Sigmoid colon (tissue), 6 donors: ENCODE measurements at regions not wholly inside any gene's neighbourhood (a gene's known extent, or its start where the extent isn't known, plus 50 kb on each side); places are given as distances from the start of the nearest gene placed in this dataset.

Source experiments
- DNase-seq: peaks from one replicate; pipeline ENCODE4 v3.0.0-alpha.2; 2019
- H3K27ac ChIP-seq, 4 donors: fragments of 200-600 bp; sonication (generic); one replicate each; pipeline ENCODE4 v1.5.1; 2016 to 2019; ENCODE audit warnings: mild to moderate bottlenecking in 1 of 4
- H3K27me3 ChIP-seq, 3 donors: fragments of 200-600 bp; sonication (generic); one replicate each; pipeline ENCODE4 v1.5.1; 2019; ENCODE audit warnings: mild to moderate bottlenecking in 1 of 3
- H3K36me3 ChIP-seq, 4 donors: fragments of 200-600 bp; sonication (generic); one replicate each; pipeline ENCODE4 v1.5.1; 2016 to 2019
- H3K4me1 ChIP-seq, 4 donors: fragments of 200-600 bp; sonication (generic); one replicate each; pipeline ENCODE4 v1.5.1; 2017 to 2019
- H3K4me3 ChIP-seq, 4 donors: fragments of 200-600 bp; sonication (generic); one replicate each; pipeline ENCODE4 v1.5.1; 2017 to 2019; ENCODE audit warnings: mild to moderate bottlenecking in 2 of 4, moderate library complexity in 1 of 4
- H3K9me3 ChIP-seq, 4 donors: fragments of 200-600 bp in 3 of 4; sonication (generic) in 3 of 4; one replicate each; pipeline versions ENCODE4 v1.5.1 to v1.6.1; 2013 to 2019
- EP300 ChIP-seq, 4 donors: sonication (generic); formaldehyde crosslinking; IDR thresholded peaks; one replicate each; pipeline ENCODE4 v1.6.1; 2017; ENCODE audit warnings: antibody characterized with exemption in 4 of 4
- POLR2A ChIP-seq, 2 donors: fragments of 450-650 bp; IDR thresholded peaks; one replicate each; pipeline ENCODE4 v1.6.1; 2016; ENCODE audit warnings: antibody characterized with exemption in 2 of 2, mild to moderate bottlenecking in 2 of 2, moderate library complexity in 2 of 2
- POLR2AphosphoS5 ChIP-seq, 4 donors: sonication (generic); formaldehyde crosslinking; IDR thresholded peaks; one replicate each; pipeline ENCODE4 v1.6.1; 2017; ENCODE audit warnings: antibody characterized with exemption in 4 of 4
- WGBS, 2 donors: extraction: QIAGEN DNeasy Blood & Tissue Kit; methylation state at CpG; one replicate each; pipeline ENCODE4 v1.1.7; 2013; 5-methylcytosine and 5-hydroxymethylcytosine counted together
- intact Hi-C: fragments of 100-400 bp; cut with DNase I; formaldehyde crosslinking; loops from one replicate; pipeline ENCODE4 v1.15.1; 2023
- TF ChIP-seq, protein P1 (sequence below), 4 experiments: fragments of 450-650 bp in 3 of 4; fragments of 200-600 bp in 1 of 4; IDR thresholded peaks; one replicate each; pipeline ENCODE4 v1.5.1; 2016 to 2019; ENCODE audit warnings: antibody characterized with exemption in 4 of 4, mild to moderate bottlenecking in 3 of 4, moderate library complexity in 2 of 4
- donor health status: healthy with polysubstance abuse.
- donor health status: healthy.

DNA sequence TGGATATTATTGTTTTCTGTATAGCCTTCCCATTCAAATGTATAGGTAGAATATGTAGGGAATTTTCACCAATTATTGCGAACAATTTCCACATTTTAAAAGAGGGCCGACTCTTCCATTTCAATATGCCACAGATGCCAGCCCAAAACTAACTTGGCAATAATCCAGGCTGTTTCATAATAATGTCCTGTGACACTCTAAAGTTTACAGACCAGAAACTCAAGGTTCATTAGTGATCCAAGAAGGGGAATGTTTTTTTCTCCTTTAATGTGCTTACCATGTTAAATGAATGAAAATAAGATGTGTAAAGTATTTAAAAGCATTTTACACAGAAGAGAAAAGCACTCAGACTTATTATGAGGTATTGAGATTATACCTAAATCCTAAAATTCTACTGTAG lies 63.0 kb upstream of the FAM3C start:
- Histone ChIP-seq H3K4me1 (peaks cover 0 to 13% (median 2%) of the 10 kb centered on the region in 4 donors), H3K27me3 (no peaks in the 10 kb centered on the region), H3K36me3 (no peaks in the 10 kb centered on the region), H3K9me3 (no peaks in the 10 kb centered on the region), H3K4me3 (no peak overlapping the region), H3K27ac (no peak overlapping the region)
- whole genome bisulfite sequencing, 2 donors: 85 to 89% methylated on average over 2 of the region's 2 CpGs
- no peak for TF ChIP-seq EP300 (IDR thresholded peaks at IDR 0.05)
- TF ChIP-seq, protein P1, sequence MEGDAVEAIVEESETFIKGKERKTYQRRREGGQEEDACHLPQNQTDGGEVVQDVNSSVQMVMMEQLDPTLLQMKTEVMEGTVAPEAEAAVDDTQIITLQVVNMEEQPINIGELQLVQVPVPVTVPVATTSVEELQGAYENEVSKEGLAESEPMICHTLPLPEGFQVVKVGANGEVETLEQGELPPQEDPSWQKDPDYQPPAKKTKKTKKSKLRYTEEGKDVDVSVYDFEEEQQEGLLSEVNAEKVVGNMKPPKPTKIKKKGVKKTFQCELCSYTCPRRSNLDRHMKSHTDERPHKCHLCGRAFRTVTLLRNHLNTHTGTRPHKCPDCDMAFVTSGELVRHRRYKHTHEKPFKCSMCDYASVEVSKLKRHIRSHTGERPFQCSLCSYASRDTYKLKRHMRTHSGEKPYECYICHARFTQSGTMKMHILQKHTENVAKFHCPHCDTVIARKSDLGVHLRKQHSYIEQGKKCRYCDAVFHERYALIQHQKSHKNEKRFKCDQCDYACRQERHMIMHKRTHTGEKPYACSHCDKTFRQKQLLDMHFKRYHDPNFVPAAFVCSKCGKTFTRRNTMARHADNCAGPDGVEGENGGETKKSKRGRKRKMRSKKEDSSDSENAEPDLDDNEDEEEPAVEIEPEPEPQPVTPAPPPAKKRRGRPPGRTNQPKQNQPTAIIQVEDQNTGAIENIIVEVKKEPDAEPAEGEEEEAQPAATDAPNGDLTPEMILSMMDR (IDR thresholded peaks at IDR 0.05): no peak
- TF ChIP-seq POLR2AphosphoS5 (IDR thresholded peaks at IDR 0.05): no peak
- TF ChIP-seq POLR2A (IDR thresholded peaks at IDR 0.05): no peak
- DNase-seq: no peak
- intact Hi-C loops: no loop called here

DNA sequence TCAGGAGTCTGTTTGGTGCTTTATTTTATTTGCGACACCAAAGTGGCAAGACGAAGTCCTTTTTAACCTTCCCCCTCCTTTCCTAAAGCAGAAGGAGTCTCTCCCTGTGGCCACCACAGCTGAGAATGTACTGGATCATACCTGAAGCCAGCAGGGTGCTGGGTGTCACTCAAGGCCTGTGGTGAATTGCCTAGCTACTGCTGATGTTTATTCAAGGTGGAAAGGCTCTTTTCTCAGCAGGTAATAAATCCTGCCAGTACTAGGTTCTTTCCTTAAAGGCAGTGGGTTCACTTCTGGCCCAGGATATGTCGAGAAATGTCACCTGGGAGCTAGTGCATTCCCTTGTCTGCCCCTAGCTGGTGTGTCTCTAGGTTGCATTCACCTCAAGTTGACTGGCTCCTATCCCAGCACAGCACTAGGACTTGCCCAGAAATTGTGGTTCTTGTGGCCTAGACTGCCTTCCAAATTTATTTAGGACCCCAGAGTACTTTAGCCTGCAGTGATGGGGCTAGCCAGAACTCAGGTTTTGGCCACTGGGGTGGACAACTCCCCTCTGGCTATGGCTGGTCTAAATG lies 60.8 kb upstream of the FAM3C start:
- no peak for DNase-seq
- Histone ChIP-seq H3K4me1 (no peaks in the 10 kb centered on the region), H3K36me3 (no peaks in the 10 kb centered on the region), H3K4me3 (no peak overlapping the region), H3K27ac (no peak overlapping the region), H3K27me3 (no peaks in the 10 kb centered on the region), H3K9me3 (no peaks in the 10 kb centered on the region)
- TF ChIP-seq POLR2AphosphoS5 (IDR thresholded peaks at IDR 0.05) (no peak), POLR2A (IDR thresholded peaks at IDR 0.05) (no peak), EP300 (IDR thresholded peaks at IDR 0.05) (no peak)
- TF ChIP-seq, protein P1 (IDR thresholded peaks at IDR 0.05): no peak
- intact Hi-C loops: no loop called here
- 73 to 87% methylated on average over 3 of the region's 3 CpGs for WGBS, 2 donors

DNA sequence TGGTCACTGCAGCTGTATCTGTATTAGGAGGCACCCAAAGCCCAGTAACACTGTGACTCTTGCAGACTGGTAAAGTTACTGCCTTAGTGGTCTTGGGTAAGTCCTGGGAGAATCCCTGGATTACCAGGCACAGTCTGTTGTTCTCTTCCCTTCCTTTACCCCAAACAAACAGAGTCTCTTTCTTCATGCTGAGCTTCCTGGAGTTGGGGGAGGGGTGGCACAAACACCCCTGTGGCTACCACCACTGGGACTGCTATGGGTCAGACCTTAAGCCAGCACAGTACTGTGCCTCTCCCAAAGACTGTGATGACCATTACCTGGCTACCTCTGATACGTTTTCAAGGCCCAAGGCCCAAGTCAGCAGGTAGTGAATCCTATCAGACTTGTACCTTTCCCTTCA lies 59.9 kb upstream of the FAM3C start:
- Histone ChIP-seq H3K9me3 (no peaks in the 10 kb centered on the region), H3K4me1 (no peaks in the 10 kb centered on the region), H3K27ac (no peak overlapping the region), H3K4me3 (no peak overlapping the region), H3K36me3 (no peaks in the 10 kb centered on the region), H3K27me3 (no peaks in the 10 kb centered on the region)
- intact Hi-C loops: no loop called here
- TF ChIP-seq POLR2AphosphoS5 (IDR thresholded peaks at IDR 0.05): no peak
- no peak for TF ChIP-seq POLR2A (IDR thresholded peaks at IDR 0.05)
- TF ChIP-seq, protein P1 (IDR thresholded peaks at IDR 0.05): no peak
- TF ChIP-seq EP300 (IDR thresholded peaks at IDR 0.05): no peak
- no peak for DNase-seq
- 88 to 89% methylated on average over 1 of the region's 1 CpG for WGBS, 2 donors

DNA sequence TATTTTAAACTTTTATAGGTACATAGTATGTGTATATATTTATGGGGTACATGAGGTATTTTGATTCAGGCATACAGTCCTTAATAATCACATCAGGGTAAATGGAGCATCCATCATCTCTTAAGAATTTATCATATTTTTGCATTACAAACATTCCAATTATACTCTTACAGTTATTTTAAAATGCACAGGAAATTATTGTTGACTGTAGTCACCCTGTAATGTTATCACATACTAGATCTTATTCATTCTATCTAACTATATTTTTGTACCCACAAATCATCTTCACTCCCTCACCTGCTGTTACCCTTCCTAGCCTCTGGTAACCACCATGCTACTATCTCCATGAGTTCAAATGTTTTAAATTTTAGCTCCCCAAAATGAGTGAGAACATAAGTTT lies 56.3 kb upstream of the FAM3C start:
- intact Hi-C loops: no loop called here
- Histone ChIP-seq H3K4me3 (no peak overlapping the region), H3K27ac (no peak overlapping the region), H3K4me1 (no peaks in the 10 kb centered on the region), H3K36me3 (no peaks in the 10 kb centered on the region), H3K9me3 (no peaks in the 10 kb centered on the region), H3K27me3 (no peaks in the 10 kb centered on the region)
- TF ChIP-seq POLR2A (IDR thresholded peaks at IDR 0.05) (no peak), POLR2AphosphoS5 (IDR thresholded peaks at IDR 0.05) (no peak), EP300 (IDR thresholded peaks at IDR 0.05) (no peak)
- TF ChIP-seq, protein P1 (IDR thresholded peaks at IDR 0.05): no peak
- no peak for DNase-seq
